HG03280 (cell line): ENCODE measurements at regions not wholly inside any gene's neighbourhood (a gene's known extent, or its start where the extent isn't known, plus 50 kb on each side); places are given as distances from the start of the nearest gene placed in this dataset.

Source experiments
- ATAC-seq: cut with Tn5 transposase; IDR thresholded peaks from one replicate; pipeline ENCODE4 v1.9.1; 2021; ENCODE audit warnings: mild to moderate bottlenecking, moderate library complexity; ENCODE audit not compliant: unreplicated experiment

DNA sequence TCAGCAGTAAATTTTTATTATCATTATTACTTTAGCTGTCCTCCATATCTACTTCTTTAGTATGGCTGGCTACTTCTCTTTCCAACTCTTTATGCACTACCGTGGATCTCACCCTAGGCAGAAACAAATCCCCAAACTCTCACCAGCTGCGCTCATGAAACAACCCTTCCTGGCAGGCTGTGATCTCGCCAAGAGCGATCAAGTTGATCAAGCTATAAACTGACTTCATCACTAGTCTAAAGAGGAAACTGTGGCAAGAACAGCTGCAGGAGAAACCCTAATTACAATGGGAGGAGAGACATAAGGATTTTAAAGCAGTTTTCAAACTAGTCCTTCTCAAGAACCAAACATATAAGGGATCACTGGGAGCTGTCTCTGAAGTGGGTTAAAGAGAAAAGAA, 160.5 kb upstream of the PRSS58 start:
- no peak for ATAC-seq

DNA sequence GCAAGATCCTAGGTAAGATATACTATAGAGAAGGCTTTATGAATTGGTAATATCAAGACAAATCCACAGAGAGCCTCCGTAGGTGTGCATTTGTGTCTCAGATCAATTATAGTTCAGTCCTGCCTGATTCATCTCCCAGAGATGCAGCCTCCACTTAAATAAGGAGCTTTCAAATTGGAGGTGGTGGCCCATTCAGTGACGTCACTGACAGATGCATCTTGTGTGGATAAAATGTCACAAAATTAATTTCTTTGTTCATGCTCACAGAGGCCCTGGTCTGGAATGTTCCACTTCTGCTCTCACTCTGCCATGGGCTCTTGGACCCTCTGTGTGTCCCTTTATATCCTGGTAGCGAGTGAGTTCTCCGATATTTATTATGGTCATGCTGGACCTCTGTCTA, 157.1 kb upstream of the PRSS58 start:
- no peak for ATAC-seq

DNA sequence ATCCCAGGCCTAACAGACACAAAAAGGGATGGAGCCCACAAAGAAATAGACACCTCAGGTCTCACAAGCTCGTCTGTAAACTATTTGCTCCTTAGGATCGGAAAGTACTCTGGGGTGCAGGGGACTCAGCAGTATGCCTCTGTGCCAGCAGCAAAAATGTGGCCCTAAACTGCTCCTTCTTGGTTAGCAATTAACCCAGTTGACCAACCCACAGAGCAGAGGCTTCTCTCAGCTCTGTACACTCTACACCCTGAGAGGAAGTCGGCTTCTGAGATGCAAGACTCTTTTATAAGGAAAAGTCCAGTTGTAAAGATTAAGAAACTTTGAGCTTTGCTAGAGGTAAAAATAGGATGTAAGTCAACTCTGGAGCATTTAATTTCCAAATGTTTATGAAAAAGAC, 156.3 kb upstream of the PRSS58 start:
- ATAC-seq = no peak

DNA sequence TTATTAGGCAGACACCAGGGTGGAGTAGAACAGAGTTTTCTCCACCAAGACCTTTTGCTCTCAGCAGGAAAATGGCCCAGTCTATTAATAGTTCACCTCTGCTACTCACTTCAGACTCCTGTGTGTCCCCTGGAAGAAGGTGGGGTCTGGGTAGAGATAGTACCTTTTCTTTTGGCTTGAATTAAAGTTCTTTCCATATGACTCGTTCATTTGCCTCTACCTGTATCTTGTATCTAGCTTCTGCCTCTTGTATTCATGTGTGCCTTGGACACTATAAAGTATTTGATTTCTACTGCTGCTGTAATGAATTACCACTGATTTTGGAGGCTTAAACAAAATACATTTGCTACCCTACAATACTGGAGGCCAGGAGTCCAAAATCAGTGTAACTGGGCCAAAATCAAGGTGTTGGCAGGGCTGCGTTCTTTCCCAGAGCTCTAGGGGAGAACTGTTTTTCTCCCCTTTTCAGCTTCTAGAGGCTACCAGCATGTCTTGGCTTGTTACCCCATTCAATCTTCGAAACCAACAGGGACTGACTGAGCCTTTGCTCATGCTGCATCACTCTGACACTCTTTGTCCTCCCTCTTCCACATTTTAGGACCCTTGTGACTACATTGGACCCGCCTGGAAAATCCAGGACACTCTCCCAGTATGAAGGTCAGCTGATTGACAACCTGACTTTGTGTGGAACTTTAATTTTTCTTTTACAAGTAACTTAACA, 155.6 kb upstream of the PRSS58 start:
- ATAC-seq = no peak

DNA sequence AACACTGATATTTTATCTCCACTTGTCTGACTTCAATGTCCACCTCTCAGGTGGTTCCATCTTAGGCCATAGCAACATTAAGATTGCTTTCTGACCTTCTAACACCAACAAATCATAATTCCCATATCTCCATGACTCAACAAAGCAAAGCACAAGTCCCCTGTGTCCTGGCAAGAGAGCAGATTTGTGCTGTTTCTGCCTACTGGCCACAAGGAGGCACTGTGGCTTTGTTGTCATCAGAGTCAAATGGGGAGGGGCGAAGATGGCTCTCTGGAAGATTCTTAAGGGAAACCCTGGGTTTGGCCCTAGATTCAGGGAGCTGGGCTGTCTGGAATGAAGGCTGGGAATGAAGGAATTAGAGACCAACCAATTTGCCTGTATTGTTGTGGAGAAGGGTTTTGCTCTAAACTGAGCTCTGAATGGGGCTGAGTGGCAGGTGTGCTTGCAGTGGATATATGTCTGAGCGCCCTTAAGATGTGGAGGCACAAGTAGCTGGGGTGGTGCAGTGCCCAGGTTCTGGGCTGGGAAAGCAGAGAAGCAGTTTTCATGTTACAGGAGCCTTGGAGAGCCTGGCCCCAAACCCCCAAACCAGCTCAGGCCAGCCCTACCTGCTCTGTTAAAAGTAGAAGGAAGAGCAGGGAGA, 154.8 kb upstream of the PRSS58 start:
- peak; percentile 92 for ATAC-seq

DNA sequence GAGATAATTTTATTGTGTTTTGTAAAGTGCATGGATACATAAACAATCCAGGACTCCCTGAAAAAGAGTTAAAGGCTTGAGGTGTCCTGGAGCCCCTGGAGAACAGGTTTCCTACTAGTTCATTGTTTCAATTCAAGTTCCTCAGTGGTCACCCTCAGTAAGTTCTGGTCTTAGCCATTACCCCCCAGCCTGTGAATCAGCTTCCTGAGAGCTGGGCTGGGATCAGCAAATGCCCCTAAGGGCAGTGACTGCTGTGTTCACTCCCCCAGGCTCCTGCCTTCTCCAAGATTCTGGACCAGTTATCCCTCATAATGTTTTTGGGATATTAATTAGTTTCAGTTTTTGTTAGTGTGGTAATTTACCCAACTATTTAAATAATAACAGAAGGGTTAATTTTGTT, 151.6 kb upstream of the PRSS58 start:
- no peak for ATAC-seq

DNA sequence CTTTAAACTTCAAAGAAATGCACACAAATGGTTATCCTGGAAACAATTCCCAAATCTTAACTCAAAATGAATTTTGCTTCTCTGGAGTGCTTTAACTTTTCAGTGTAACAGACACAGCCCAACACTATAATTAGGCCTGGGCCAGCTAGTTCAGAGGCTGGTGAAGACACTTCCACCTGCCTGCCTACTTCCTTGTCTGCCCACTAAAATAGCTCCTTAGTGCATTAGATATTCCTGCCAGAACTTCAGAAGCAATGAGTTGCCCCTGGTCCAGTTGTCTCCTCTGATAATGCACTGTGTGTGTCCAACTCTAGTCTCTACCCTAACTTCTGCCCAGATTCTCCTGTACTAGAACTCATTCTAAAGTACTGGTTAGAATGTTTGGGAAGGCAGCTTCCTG, 150.9 kb upstream of the PRSS58 start:
- ATAC-seq = no peak

DNA sequence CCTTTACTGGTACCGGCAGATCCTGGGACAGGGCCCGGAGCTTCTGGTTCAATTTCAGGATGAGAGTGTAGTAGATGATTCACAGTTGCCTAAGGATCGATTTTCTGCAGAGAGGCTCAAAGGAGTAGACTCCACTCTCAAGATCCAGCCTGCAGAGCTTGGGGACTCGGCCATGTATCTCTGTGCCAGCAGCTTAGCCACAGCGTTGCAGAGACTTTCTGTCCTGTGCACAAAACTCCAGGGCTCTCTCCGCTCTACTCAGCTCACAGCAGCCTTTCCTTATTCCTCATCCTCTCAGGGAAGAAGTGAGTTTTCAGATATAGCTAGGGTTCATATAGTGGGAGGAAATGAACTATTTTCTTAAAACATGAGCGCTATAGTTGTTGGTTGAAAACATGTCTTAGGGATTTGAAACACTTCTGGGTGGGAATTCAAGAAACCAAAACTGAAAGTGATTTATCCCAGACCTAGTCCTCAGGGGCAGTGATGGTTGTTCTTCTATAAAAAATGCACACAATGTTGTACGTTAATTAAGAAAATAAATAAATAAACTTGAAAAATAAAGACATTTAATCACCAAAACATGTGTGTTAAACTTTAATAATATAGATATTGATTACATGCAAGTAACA, 150.2 kb upstream of the PRSS58 start:
- ATAC-seq = no peak

DNA sequence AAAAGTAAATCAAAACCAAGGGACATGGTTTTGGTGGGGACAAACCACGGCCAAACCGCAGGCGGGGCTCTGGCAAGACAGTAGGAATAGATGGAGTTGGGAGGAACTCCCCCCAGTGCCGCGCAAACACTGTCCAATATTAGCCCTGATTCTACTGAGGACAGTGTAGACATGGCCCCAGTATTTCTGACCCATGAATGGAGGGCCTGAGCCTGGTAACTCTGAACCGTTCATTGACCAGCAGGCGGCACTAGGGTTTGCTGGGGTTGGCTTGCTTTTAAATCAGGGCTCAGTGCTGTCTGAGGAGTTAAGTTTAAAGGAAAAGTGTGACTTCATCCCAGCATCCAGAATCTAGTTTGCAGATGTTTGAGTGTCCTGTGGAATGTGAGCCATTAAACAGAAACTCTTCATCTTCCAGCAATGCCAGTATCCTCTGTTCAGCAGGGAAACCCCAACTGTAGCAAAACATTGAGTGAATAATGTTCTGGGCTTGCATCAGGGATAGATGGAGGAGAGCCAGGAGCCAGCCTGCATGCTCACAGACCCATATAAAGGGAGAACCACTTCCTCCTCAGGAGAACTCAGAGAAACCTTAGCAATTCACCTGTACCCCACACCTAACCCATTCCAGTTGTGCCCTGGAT, 147.4 kb upstream of the PRSS58 start:
- no peak for ATAC-seq

DNA sequence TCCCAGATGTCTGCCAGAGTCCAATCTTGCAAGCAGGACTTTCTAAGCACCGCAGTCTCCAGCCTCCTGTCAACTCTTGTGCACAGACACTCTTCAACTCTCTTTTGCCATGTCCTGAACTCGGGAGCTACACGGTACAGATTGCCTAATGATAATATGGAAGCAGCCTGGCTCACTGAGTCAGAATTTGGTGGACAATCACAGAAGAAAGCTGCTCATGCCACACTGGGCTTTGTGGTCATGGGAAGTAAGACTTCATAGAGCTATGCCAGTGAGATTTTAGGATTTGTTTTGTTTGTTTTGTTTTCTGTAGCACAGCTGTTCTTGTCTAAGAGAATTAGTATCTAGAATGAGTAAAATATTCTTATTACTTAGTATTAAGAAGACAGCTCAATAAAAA, 144.1 kb upstream of the PRSS58 start:
- no peak for ATAC-seq

DNA sequence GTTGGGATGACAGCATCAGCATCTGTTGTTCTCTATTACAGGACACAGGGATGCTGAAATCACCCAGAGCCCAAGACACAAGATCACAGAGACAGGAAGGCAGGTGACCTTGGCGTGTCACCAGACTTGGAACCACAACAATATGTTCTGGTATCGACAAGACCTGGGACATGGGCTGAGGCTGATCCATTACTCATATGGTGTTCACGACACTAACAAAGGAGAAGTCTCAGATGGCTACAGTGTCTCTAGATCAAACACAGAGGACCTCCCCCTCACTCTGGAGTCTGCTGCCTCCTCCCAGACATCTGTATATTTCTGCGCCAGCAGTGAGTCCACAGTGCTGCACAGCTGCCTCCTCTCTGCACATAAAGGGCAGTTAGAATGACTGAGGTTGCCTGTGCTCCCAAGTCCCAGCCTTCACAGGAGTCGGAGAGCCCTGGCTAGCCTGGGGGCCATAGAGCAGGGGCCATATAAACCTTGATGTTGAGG, 142.2 kb upstream of the PRSS58 start:
- ATAC-seq = no peak

DNA sequence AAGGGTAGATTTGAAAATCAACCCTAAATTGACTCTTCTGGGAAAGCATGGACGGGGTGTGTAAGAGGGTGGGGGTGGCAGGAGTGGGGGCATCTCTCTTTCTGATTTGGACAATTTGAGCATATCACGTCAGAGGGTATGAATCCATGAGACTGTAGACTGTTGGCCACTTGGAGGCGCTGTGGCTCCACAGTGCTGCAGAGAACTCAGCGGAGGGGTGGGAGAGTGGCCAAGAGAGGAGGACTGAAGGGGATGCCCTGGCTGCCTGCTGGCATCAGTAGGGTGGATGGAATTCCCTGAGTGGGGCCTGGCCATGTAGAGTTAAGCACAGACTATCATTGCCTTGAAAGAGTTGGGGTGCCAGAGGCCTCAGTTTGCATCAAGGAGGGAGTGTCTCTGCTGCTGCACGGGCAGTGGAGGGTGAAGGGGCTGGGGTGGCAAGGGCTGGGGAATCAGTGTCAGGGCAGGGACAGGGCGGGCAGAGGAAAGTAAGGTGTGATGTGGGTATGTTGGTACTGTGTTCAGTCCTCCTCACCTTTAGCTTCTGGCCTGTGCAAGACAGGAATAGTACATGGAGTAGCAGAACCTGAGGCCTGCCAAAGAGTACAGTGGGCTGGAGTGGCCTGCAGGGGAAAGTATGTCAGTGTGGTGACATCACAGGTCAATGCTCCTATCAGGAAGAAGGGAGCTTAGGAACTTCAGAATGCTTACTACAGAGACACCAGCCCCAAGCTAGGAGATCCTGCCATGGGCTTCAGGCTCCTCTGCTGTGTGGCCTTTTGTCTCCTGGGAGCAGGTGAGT, 133.5 kb upstream of the PRSS58 start:
- ATAC-seq = no peak

DNA sequence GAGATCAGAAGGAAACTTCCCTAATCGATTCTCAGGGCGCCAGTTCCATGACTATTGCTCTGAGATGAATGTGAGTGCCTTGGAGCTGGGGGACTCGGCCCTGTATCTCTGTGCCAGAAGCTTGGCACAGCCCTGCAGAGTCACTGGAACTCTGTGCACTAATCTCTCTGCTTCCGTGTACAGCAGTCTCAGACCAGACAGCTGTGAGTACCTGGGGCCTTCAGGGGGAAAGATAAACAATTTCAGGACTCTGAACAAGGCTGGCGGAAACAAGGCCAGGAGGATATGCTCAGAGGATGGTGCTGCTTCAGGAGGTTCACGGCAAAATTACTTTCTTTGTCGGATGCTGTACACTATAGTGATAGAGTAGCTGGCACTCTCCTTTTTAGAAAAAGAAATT, 131.7 kb upstream of the PRSS58 start:
- no peak for ATAC-seq

DNA sequence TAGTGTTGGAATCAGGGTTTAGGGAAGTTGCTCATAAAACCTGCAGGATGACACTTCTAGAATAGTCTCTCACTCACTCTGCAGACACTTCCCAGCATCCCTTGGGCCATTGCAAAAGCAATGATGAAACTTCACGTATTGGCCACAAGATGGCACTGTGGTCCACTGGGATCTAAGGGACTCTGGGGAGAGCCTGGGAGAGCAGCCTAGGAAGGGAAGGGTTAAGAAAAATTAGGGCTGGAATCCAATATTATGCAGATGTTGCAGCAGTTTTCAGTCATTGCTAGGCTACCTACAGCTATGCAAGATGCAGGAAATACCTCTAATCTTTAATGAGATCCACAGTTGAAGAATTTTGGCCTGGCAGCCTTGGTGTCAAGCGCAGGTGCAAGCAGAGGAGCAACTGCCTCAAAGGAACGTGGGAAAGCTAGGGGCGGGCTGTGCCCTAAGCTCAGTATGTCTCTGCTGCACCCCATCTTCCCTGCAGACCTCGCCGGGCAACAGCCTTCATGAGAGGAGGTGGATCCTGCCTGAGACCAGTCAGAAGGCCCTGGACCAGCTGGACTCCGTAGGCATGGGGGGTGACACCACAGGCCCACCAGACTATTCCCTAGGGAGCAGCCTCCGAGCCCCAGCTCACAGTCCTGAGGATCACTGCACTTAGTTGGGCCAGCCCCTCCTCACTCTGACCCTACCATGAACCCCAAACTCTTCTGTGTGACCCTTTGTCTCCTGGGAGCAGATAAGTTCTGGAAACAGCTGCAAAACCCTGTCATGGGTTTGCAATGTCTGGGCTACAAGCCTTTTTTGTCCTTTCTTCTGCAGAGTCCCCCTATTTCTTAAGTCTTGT, 127.9 kb upstream of the PRSS58 start:
- peak; percentile 79 for ATAC-seq

DNA sequence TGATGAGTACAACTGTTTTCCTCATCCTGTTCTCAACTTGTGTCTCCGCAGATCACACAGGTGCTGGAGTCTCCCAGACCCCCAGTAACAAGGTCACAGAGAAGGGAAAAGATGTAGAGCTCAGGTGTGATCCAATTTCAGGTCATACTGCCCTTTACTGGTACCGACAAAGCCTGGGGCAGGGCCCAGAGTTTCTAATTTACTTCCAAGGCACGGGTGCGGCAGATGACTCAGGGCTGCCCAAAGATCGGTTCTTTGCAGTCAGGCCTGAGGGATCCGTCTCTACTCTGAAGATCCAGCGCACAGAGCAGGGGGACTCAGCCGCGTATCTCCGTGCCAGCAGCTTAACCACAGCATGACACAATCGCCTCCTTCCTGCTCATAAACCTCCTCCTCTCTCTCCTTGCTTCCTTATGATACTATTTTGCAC, 126.7 kb upstream of the PRSS58 start:
- no peak for ATAC-seq

DNA sequence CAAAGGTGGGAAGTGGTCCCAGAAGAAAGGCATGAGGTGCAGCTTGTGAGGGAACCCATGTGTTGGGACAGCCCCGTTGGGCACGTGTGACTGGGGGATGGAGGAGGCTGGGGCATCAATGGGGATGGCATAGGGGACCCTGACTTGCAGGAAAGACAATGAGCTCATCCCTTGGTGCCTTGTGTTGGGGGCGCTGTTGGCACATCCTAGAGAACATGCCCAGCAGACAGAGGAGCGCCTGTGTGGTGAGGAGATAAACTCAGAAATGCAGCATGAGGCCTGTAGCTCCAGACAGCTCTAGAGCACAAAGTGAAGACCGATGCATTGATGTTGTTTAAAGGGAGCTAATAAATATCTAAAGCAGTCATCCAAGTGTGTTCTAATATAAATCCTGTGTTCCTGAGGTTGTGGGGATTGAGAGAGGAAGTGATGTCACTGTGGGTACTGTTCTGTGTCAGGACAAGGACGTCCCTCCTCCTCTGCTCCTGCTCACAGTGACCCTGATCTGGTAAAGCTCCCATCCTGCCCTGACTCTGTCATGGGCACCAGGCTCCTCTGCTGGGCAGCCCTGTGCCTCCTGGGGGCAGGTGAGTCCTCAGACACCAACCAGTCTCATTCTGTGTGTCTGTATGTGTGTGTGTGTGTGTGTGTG, 126.1 kb upstream of the PRSS58 start:
- no peak for ATAC-seq

DNA sequence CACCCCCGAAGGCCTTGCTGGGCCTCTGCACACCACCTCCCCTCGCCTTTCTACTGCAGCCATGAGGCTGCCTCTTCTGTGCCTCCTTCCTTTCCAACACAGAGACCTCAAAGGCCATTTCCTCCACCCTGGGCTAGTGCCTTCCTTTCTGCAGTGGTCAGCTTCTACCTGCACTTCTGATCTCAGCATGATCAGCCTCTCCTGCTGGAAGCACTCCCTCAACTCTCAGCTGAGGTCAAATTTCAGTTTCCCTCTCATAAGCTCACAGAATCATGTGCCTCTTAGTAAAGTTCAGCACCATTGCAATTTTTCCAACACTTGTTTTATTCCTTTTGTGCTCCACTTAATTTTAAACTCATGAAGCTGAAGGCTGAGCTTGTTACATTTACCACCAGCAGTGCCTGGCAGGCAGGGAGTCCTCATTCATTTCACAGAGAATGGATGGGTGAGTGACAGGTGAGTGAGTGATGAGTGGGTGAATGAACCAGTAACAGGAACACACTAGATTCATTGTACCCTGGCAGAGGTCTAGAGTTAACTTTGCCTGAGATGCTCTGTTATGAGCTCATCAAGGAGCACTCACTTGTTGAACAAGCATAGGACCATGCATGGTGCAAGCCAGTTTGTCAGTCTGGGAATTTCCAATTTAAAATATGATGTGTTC, 124.0 kb upstream of the PRSS58 start:
- ATAC-seq = no peak

DNA sequence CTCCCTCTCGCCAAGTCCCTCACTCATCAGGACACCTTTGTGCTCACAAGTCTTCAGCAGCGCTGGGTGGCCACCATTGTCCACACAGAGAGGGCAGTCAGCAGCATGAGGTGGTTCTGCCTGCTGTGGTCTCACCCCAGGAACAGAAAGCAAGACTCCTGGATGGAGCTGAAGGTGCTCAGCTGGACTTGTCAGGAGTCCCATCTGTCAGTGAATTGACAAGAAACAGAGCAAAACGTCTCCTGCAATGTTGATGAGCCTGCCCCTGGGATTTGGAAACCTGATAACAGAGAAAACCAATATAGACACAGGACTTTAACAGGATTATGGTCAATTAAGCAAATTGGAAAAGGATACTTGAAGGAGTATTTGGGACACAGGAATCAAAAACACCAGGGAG, 122.2 kb upstream of the PRSS58 start:
- ATAC-seq = no peak
